Keratinocyte (primary cell): ENCODE measurements at regions not wholly inside any gene's neighbourhood (a gene's known extent, or its start where the extent isn't known, plus 50 kb on each side); places are given as distances from the start of the nearest gene placed in this dataset.

Experiments
- CTCF ChIP-seq, 3 experiments: IDR thresholded peaks in 1 of 3; conservative IDR thresholded peaks in 1 of 3; optimal IDR thresholded peaks in 1 of 3; 2 replicates in 2 of 3; 3 replicates in 1 of 3; pipeline versions ENCODE3 to v1.5.1; 2011; ENCODE audit warnings: low read length in 3 of 3, mild to moderate bottlenecking in 3 of 3, moderate library complexity in 2 of 3, control low read depth in 1 of 3, inconsistent platforms in 1 of 3; ENCODE audit not compliant: insufficient read depth in 2 of 3; ENCODE audit errors: extremely low read depth in 1 of 3
- EZH2 ChIP-seq: IDR thresholded peaks from one replicate; pipeline ENCODE4 v1.6.1; 2012; ENCODE audit warnings: inconsistent platforms, mild to moderate bottlenecking, low read length, moderate library complexity

- TF ChIP-seq CTCF (optimal IDR thresholded peaks at IDR 0.05 in 1 of 3, IDR thresholded peaks at IDR 0.05 in 1 of 3, conservative IDR thresholded peaks at IDR 0.05 in 1 of 3; ENCODE audit: extremely low read depth in 1 of 3, insufficient read depth in 2 of 3, low read length in 3 of 3) (no peak), EZH2 (no peak)
Measured at GRCh38 chr10:128982616-128982915, 484.5 kb upstream of the MGMT start.
